ENCODE measurements at regions not wholly inside any gene's neighbourhood (a gene's known extent, or its start where the extent isn't known, plus 50 kb on each side); places are given as distances from the start of the nearest gene placed in this dataset.

- TF ChIP-seq EZH2phosphoT487 (conservative IDR thresholded peaks at IDR 0.05; ENCODE audit: low read length) (no peak), CTCF (IDR thresholded peaks at IDR 0.05; ENCODE audit: insufficient read depth, low read length, poor library complexity, severe bottlenecking) (no peak)
- no peak overlapping the region for H3K4me3 ChIP-seq (ENCODE audit: insufficient read depth, low read length, poor library complexity, severe bottlenecking)
- H4K20me1 ChIP-seq (ENCODE audit: low read depth, low read length): no peaks in the 10 kb centered on the region
- H3K9me2 ChIP-seq (replicated peaks; ENCODE audit: insufficient read depth, low read length): no peaks in the 10 kb centered on the region
- H3K9me3 ChIP-seq (ENCODE audit: insufficient read depth, low read length): no peaks in the 10 kb centered on the region
- H3F3A ChIP-seq (ENCODE audit: insufficient read depth): no peaks in the 10 kb centered on the region
- no peaks in the 10 kb centered on the region for H3K36me3 ChIP-seq (ENCODE audit: low read length)
- H3K79me2 ChIP-seq (ENCODE audit: insufficient read depth, low read length): no peaks in the 10 kb centered on the region
- H2AFZ ChIP-seq (ENCODE audit: low read depth, low read length, severe bottlenecking): no peak overlapping the region
- no peaks in the 10 kb centered on the region for H3K27me3 ChIP-seq (ENCODE audit: low read length)
- no peak overlapping the region for H3K4me2 ChIP-seq (ENCODE audit: low read depth, low read length, poor library complexity, severe bottlenecking)
- H3K9ac ChIP-seq (ENCODE audit: low read length): no peak overlapping the region
- H3K27ac ChIP-seq (ENCODE audit: low read depth, low read length): no peak overlapping the region
Observed at GRCh38 chr17:79478841-79479240, 132.0 kb downstream of the RBFOX3 start.

- H3K27ac ChIP-seq (ENCODE audit: low read depth, low read length): no peak overlapping the region
- H3K79me2 ChIP-seq (ENCODE audit: insufficient read depth, low read length): no peaks in the 10 kb centered on the region
- H3K9ac ChIP-seq (ENCODE audit: low read length): no peak overlapping the region
- H3K9me3 ChIP-seq (ENCODE audit: insufficient read depth, low read length): no peaks in the 10 kb centered on the region
- H2AFZ ChIP-seq (ENCODE audit: low read depth, low read length, severe bottlenecking): no peak overlapping the region
- no peaks in the 10 kb centered on the region for H3F3A ChIP-seq (ENCODE audit: insufficient read depth)
- no peak overlapping the region for H3K4me2 ChIP-seq (ENCODE audit: low read depth, low read length, poor library complexity, severe bottlenecking)
- no peaks in the 10 kb centered on the region for H3K27me3 ChIP-seq (ENCODE audit: low read length)
- no peaks in the 10 kb centered on the region for H3K36me3 ChIP-seq (ENCODE audit: low read length)
- no peaks in the 10 kb centered on the region for H3K9me2 ChIP-seq (replicated peaks; ENCODE audit: insufficient read depth, low read length)
- no peak for TF ChIP-seq EZH2phosphoT487 (conservative IDR thresholded peaks at IDR 0.05; ENCODE audit: low read length)
- no peak for TF ChIP-seq CTCF (IDR thresholded peaks at IDR 0.05; ENCODE audit: insufficient read depth, low read length, poor library complexity, severe bottlenecking)
- H3K4me3 ChIP-seq (ENCODE audit: insufficient read depth, low read length, poor library complexity, severe bottlenecking): no peak overlapping the region
- H4K20me1 ChIP-seq (ENCODE audit: low read depth, low read length): no peaks in the 10 kb centered on the region
Observed at GRCh38 chr17:79478051-79478461, 132.8 kb downstream of the RBFOX3 start.

GRCh38 chr17:79476074-79476652, 134.7 kb downstream of the RBFOX3 start:
- Histone ChIP-seq H3K27me3 (ENCODE audit: low read length) (no peaks in the 10 kb centered on the region), H4K20me1 (ENCODE audit: low read depth, low read length) (no peaks in the 10 kb centered on the region), H3K9me2 (replicated peaks; ENCODE audit: insufficient read depth, low read length) (no peaks in the 10 kb centered on the region), H3K4me2 (ENCODE audit: low read depth, low read length, poor library complexity, severe bottlenecking) (no peak overlapping the region), H3K9ac (ENCODE audit: low read length) (no peak overlapping the region), H3K79me2 (ENCODE audit: insufficient read depth, low read length) (no peaks in the 10 kb centered on the region), H3K27ac (ENCODE audit: low read depth, low read length) (no peak overlapping the region), H3K36me3 (ENCODE audit: low read length) (no peaks in the 10 kb centered on the region), H2AFZ (ENCODE audit: low read depth, low read length, severe bottlenecking) (no peak overlapping the region), H3K9me3 (ENCODE audit: insufficient read depth, low read length) (no peaks in the 10 kb centered on the region), H3F3A (ENCODE audit: insufficient read depth) (no peaks in the 10 kb centered on the region), H3K4me3 (ENCODE audit: insufficient read depth, low read length, poor library complexity, severe bottlenecking) (no peak overlapping the region)
- TF ChIP-seq CTCF (IDR thresholded peaks at IDR 0.05; ENCODE audit: insufficient read depth, low read length, poor library complexity, severe bottlenecking): no peak
- no peak for TF ChIP-seq EZH2phosphoT487 (conservative IDR thresholded peaks at IDR 0.05; ENCODE audit: low read length)

All from SU-DHL-6 (cell line).